ENCODE measurements at regions not wholly inside any gene's neighbourhood (a gene's known extent, or its start where the extent isn't known, plus 50 kb on each side); places are given as distances from the start of the nearest gene placed in this dataset.
"Not testable (repeated sequence)": the region's sequence is repeated elsewhere in the genome, so short reads cannot be mapped to it uniquely, and the experiment has no call there.

GRCh38 chr3:78087134-78087533 lies 1047.2 kb downstream of the ROBO2 start:
- DNase-seq (ENCODE audit: low spot score) = no peak

DNA sequence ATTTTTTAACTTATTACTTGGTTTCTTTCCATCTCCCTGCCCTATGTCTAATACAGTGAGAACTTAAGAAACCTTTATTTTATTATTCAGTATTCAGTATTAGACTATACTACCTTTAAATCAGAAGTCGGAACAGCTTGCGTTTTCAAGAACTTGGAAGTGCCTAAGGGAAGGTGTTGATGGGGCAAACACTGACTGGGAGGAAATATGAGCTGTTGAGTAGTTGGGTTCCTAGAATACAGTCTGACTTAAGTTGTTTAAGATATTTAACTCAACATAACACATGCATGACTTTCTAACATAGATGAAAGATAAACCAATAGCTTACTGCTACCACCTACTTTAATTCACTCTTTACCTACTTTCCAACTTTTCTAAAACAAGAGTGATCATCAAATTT lies 1048.1 kb downstream of the ROBO2 start:
- DNase-seq (ENCODE audit: low spot score) = no peak

DNA sequence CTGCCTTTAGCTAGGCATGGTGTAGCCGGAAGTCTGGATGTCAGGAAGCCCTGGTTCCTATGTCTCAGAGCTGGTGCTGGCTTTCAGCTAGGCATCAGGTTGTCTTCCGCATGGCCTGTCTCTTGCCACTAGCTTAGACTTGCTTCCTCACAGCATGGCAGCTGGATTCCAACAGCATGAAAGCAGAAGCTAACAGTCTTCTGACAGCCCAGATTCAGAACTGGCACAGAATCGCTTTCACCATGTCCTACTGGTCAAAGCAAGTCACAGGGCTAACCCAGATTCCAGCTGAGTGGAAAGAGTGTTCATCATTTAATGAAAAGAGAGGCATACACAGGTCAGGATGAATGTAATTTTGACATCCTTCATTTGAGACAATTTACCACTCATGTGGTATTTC lies 1050.5 kb downstream of the ROBO2 start:
- DNase-seq (ENCODE audit: low spot score) = no peak

DNA sequence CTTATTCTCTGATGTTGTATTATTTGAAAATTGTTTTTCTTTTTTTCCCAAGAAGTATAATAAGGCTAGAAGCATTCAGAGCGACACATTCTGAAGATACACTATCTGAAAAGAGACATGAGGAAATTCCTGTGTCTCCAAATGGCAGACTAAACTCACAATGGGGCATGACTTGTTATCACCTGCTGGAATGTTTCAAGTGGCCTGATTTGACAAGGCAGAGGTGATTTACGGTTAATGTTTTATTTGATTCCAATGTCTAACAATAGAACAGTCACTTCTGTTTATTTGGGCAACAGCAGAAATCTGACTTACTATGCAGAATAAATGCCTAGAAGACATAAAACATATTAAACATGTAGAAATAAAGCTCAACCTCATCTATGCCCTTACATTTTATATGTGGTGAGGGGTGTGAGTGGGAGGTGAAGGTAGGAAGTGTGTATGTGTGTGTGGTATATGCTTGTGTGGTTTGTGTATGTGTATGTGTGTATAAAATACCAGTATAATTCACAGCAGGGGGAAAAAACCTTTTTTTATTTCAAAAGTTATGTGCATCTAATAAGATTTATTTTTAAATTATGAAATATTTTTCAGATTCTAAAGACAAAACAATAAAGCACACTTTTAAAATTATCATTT lies 1051.7 kb downstream of the ROBO2 start:
- no peak for DNase-seq (ENCODE audit: low spot score)

GRCh38 chr3:78092574-78092973 lies 1052.7 kb downstream of the ROBO2 start:
- DNase-seq (ENCODE audit: low spot score) = not testable (repeated sequence)

DNA sequence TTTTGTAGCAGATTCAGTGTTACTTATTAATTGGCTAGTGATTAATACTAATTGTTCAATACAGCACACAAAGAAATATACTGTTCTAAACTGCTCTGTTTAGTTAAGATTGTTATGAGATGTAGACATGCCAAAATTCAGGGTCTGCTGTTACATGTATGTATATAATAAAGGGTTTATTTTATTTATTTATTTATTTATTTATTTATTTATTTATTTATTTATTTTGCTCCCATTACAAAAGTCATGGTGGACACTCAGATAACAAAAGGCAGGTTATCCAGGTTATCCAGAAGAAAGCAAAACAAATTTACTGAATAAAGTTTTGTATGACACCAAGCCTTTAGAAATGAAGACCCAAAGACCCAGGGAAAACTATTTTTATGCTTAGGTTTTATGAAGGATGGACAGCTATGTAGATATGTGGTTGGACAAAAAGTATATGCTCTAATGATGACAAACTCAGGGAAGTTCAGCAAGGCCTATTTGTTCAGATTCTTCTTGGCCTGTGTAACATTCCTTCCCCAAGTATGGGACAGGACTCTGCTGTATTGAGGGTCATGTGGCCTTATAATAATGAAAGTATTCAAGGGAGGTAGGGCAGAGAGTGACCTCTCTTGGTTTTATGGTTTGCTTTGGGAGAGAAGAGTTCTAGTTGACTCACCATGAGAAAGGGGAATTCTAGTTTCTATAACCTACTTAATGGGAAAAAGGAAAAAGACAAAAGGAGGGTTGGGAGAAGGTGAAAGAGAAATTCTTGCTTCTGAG lies 1056.8 kb downstream of the ROBO2 start:
- no peak for DNase-seq (ENCODE audit: low spot score)

DNA sequence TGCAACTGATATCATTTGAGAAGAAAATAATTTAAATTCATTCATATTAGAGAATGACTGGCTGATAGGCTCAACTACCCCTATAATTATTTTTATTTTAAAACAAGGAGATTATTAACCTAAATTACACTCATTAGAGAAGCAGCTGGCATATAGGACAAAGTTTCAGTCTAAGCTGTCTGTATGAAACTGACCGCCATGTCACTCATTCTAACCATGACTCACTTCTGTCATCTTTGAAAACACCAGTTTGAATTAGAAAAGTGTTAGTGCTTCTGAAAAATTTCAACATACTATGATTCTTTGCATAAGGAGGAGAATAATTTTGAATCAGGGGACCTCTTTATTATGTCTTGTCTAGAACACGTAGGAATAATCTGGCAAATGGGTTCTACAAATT lies 1058.5 kb downstream of the ROBO2 start:
- no peak for DNase-seq (ENCODE audit: low spot score)

GRCh38 chr3:78101384-78101783 lies 1061.5 kb downstream of the ROBO2 start:
- no peak for DNase-seq (ENCODE audit: low spot score)

DNA sequence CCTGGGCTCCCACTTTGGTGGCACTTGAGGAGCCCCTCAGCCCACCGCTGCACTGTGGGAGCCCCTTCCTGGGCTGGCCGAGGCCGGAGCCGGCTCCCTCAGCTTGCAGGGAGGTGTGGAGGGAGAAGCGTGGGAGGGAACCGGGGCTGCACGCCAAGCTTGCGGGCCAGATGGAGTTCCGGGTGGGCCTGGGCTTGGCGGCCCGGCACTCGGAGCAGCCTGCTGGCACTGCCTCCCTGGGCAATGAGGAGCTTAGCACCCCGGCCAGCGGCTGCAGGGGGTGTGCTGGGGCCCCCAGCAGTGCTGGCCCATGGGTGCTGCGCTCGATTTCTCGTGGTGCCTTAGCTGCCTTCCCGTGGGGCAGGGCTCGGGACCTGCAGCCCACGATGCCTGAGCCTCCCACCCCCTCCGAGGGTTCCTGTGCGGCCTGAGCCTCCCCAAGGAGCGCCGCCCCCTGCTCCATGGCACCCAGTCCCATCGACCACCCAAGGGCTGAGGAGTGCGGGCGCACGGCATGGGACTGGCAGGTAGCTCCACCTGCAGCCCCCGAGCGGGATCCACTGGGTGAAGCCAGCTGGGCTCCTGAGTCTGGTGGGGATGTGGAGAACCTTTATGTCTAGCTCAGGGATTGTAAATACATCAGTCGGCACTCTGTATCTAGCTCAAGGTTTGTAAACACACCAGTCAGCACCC lies 1068.5 kb downstream of the ROBO2 start:
- not testable (repeated sequence) for DNase-seq (ENCODE audit: low spot score)

- DNase-seq (ENCODE audit: low spot score) = no peak
These were observed 1072.6 kb downstream of the ROBO2 start for GRCh38 chr3:78112291-78113010.

- DNase-seq (ENCODE audit: low spot score) = no peak
These were observed 1076.1 kb downstream of the ROBO2 start for GRCh38 chr3:78115983-78116382.

GRCh38 chr3:78116874-78117273 lies 1077.0 kb downstream of the ROBO2 start:
- DNase-seq (ENCODE audit: low spot score) = no peak

GRCh38 chr3:78123058-78123457 lies 1083.2 kb downstream of the ROBO2 start:
- DNase-seq (ENCODE audit: low spot score) = no peak

DNA sequence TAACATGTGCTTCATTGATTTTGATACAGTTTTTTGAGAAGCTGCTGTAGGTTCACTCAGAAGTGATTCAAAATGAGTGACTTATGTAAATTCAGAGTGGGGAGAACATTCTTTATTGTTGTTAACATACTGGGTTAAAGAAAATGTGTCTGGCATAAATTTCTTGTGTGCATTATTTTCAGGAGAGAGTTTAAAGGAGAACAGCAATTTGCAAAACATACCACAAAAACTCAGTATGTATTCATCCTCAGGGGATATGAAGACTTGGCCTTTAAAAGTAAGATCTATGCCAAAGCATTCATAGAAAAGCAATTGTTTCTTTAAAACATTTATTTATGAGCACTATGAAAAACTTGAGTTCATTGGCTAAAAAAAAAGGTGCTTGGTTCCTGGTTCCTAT lies 1089.8 kb downstream of the ROBO2 start:
- DNase-seq (ENCODE audit: low spot score) = no peak

- no peak for DNase-seq (ENCODE audit: low spot score)
These were observed 1090.9 kb downstream of the ROBO2 start for GRCh38 chr3:78130741-78131290.

DNA sequence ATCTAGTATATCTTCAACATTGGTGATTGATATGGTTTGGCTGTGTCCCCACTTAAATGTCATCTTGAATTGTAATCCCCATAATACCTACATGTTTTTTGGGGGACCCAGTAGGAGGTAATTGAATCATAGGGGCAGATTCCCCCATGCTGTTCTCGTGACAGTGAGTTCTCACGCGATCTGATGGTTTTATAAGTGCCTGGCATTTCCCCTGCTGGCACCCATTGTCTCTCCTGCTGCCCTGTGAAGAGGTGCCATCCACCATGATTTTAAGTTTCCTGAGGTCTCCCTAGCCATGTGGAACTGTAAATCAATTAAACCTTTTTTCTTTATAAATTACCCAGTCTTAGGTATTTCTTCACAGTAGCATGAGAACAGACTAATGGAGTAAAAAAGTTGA lies 1094.6 kb downstream of the ROBO2 start:
- no peak for DNase-seq (ENCODE audit: low spot score)

GRCh38 chr3:78139166-78139565 lies 1099.3 kb downstream of the ROBO2 start:
- DNase-seq (ENCODE audit: low spot score) = no peak

- DNase-seq (ENCODE audit: low spot score) = no peak
These were observed 1100.4 kb downstream of the ROBO2 start for GRCh38 chr3:78140274-78140673.

GRCh38 chr3:78140866-78141265 lies 1101.0 kb downstream of the ROBO2 start:
- no peak for DNase-seq (ENCODE audit: low spot score)

DNA sequence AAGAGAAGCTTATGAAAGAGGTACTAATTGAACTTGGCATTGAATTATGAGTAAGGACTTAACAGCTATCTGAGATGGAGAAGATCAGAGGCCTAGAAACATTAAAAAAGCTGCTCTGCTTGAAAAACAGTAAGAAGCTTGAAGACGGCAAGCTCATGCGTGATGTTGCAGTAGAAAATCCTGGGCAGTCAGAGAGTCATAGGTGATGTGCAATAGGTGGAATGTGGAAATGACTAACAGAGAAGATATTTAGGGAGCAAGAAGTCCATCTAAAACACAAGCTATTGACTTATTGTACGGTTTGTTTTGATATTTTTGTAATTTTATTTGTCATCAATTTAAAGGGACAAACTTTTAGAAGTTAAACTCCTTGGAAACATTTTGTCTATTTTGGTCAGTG lies 1101.4 kb downstream of the ROBO2 start:
- no peak for DNase-seq (ENCODE audit: low spot score)

DNA sequence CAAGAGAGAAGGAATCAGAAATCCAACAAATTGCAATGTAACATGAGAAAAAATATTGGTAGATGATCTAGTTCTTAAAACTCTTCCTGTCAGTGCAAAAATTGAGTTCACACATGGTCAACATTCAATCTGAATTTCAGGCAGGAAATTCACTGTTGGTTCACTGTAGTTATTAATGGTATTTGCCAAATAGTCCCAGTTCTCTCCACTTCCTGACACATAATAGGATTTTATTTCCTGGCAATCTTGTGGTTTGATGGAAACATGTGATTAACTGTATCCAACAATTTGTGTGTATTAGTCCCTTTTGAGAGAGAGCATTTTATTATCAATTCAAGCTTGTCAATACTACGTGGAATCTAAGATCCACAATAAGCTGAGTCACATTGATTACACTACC lies 1103.1 kb downstream of the ROBO2 start:
- DNase-seq (ENCODE audit: low spot score) = no peak
